GM23338 (cell line): ENCODE measurements at regions not wholly inside any gene's neighbourhood (a gene's known extent, or its start where the extent isn't known, plus 50 kb on each side); places are given as distances from the start of the nearest gene placed in this dataset.

Experiments used
- CREB1 ChIP-seq: fragments of 250-450 bp; sonication (Bioruptor Pico); IDR thresholded peaks from 2 replicates; pipeline ENCODE4 v1.5.0; 2020; ENCODE audit warnings: low read depth, mild to moderate bottlenecking, moderate library complexity
- EZH2 ChIP-seq: fragments of 200-600 bp; sonication (generic); IDR thresholded peaks from one replicate; pipeline ENCODE4 v1.8.0; 2017; ENCODE audit warnings: antibody characterized with exemption, mild to moderate bottlenecking, low read depth; ENCODE audit not compliant: unreplicated experiment
- EZH2phosphoT487 ChIP-seq: fragments of 200-600 bp; sonication (generic); IDR thresholded peaks from one replicate; pipeline ENCODE4 v1.8.1; 2018; ENCODE audit warnings: antibody characterized with exemption; ENCODE audit not compliant: unreplicated experiment
- JUNB ChIP-seq: IDR thresholded peaks from one replicate; pipeline ENCODE4 v1.6.1; 2016; ENCODE audit warnings: antibody characterized with exemption; ENCODE audit not compliant: unreplicated experiment
- NANOG ChIP-seq: IDR thresholded peaks from 2 replicates; pipeline ENCODE4 v1.6.1; 2016; ENCODE audit warnings: antibody characterized with exemption, borderline replicate concordance
- POLR2AphosphoS5 ChIP-seq: IDR thresholded peaks from 2 replicates; pipeline ENCODE4 v1.6.1; 2016; ENCODE audit warnings: antibody characterized with exemption, low read depth
- STAT1 ChIP-seq: IDR thresholded peaks from one replicate; pipeline ENCODE4 v1.6.1; 2016; ENCODE audit warnings: antibody characterized with exemption; ENCODE audit not compliant: unreplicated experiment
- ZNF114 ChIP-seq: fragments of 250-450 bp; sonication (Bioruptor Pico); IDR thresholded peaks from 2 replicates; pipeline ENCODE4 v1.5.0; 2020; ENCODE audit warnings: mild to moderate bottlenecking, moderate library complexity
- ZNF331 ChIP-seq: fragments of 250-450 bp; sonication (Bioruptor Pico); IDR thresholded peaks from 2 replicates; pipeline ENCODE4 v1.5.0; 2020; ENCODE audit warnings: low read depth, mild to moderate bottlenecking, moderate library complexity
- TF ChIP-seq, protein P1 (sequence below), 2 experiments: fragments of 200-600 bp in 1 of 2; sonication (generic) in 1 of 2; conservative IDR thresholded peaks; 2 replicates each; pipeline versions ENCODE4 v1.5.1 to v1.6.1; 2016 to 2017; ENCODE audit warnings: antibody characterized with exemption in 2 of 2, low read depth in 2 of 2, mild to moderate bottlenecking in 2 of 2, moderate library complexity in 1 of 2
- TF ChIP-seq, protein P2 (sequence below): IDR thresholded peaks from one replicate; pipeline ENCODE4 v1.6.1; 2018; ENCODE audit warnings: antibody characterized with exemption; ENCODE audit not compliant: unreplicated experiment
- TF ChIP-seq, protein P3 (sequence below): IDR thresholded peaks from 2 replicates; pipeline ENCODE4 v1.6.1; 2016; ENCODE audit warnings: antibody characterized with exemption

DNA sequence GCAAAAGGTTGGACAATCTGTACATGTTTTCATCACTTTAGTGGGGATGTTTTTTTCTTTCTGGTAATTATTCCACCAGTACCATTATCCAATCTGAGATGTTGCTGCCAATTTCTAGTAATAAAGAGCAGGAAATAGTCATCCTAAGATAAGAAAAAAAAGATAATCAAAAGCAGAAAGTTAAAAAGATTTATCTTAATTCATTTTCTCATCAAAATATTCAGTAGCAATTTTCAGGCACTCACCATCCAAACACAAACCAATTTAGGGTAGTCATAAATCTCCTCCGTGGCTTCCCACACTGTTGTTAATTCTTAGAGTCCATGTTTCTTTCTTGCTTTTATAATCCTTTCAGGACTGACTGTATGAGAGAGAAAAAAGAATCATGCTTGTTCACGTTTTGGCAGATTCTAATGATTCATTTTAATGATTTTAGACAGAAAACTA, 263.7 kb upstream of the UGT8 start:
- TF ChIP-seq CREB1 (CRISPR knock-in tag) (no peak), POLR2AphosphoS5 (no peak), ZNF331 (no peak), EZH2 (no peak), NANOG (no peak), JUNB (no peak), EZH2phosphoT487 (no peak), STAT1 (no peak), ZNF114 (no peak)
- TF ChIP-seq, protein P1, sequence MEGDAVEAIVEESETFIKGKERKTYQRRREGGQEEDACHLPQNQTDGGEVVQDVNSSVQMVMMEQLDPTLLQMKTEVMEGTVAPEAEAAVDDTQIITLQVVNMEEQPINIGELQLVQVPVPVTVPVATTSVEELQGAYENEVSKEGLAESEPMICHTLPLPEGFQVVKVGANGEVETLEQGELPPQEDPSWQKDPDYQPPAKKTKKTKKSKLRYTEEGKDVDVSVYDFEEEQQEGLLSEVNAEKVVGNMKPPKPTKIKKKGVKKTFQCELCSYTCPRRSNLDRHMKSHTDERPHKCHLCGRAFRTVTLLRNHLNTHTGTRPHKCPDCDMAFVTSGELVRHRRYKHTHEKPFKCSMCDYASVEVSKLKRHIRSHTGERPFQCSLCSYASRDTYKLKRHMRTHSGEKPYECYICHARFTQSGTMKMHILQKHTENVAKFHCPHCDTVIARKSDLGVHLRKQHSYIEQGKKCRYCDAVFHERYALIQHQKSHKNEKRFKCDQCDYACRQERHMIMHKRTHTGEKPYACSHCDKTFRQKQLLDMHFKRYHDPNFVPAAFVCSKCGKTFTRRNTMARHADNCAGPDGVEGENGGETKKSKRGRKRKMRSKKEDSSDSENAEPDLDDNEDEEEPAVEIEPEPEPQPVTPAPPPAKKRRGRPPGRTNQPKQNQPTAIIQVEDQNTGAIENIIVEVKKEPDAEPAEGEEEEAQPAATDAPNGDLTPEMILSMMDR (conservative IDR thresholded peaks at IDR 0.05; ENCODE audit: low read depth in 2 of 2): no peak
- TF ChIP-seq, protein P2, sequence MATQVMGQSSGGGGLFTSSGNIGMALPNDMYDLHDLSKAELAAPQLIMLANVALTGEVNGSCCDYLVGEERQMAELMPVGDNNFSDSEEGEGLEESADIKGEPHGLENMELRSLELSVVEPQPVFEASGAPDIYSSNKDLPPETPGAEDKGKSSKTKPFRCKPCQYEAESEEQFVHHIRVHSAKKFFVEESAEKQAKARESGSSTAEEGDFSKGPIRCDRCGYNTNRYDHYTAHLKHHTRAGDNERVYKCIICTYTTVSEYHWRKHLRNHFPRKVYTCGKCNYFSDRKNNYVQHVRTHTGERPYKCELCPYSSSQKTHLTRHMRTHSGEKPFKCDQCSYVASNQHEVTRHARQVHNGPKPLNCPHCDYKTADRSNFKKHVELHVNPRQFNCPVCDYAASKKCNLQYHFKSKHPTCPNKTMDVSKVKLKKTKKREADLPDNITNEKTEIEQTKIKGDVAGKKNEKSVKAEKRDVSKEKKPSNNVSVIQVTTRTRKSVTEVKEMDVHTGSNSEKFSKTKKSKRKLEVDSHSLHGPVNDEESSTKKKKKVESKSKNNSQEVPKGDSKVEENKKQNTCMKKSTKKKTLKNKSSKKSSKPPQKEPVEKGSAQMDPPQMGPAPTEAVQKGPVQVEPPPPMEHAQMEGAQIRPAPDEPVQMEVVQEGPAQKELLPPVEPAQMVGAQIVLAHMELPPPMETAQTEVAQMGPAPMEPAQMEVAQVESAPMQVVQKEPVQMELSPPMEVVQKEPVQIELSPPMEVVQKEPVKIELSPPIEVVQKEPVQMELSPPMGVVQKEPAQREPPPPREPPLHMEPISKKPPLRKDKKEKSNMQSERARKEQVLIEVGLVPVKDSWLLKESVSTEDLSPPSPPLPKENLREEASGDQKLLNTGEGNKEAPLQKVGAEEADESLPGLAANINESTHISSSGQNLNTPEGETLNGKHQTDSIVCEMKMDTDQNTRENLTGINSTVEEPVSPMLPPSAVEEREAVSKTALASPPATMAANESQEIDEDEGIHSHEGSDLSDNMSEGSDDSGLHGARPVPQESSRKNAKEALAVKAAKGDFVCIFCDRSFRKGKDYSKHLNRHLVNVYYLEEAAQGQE: no peak
- TF ChIP-seq, protein P3, sequence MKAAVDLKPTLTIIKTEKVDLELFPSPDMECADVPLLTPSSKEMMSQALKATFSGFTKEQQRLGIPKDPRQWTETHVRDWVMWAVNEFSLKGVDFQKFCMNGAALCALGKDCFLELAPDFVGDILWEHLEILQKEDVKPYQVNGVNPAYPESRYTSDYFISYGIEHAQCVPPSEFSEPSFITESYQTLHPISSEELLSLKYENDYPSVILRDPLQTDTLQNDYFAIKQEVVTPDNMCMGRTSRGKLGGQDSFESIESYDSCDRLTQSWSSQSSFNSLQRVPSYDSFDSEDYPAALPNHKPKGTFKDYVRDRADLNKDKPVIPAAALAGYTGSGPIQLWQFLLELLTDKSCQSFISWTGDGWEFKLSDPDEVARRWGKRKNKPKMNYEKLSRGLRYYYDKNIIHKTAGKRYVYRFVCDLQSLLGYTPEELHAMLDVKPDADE: no peak
